Tibial nerve (tissue), 4 donors: ENCODE measurements at regions not wholly inside any gene's neighbourhood (a gene's known extent, or its start where the extent isn't known, plus 50 kb on each side); places are given as distances from the start of the nearest gene placed in this dataset.

ENCODE experiments used
- DNase-seq, 2 donors: peaks; one replicate each; pipeline ENCODE4 v3.0.0-alpha.2; 2019; ENCODE audit warnings: low spot score in 2 of 2
- H3K27ac ChIP-seq, 4 donors: fragments of 200-600 bp; sonication (generic) in 3 of 4; one replicate each; pipeline ENCODE4 v1.5.1; 2017 to 2019; ENCODE audit warnings: mild to moderate bottlenecking in 1 of 4
- H3K27me3 ChIP-seq, 2 donors: fragments of 200-600 bp; sonication (generic) in 1 of 2; one replicate each; pipeline versions ENCODE4 v1.5.1 to v1.6.0; 2017 to 2019
- H3K36me3 ChIP-seq, 3 donors: fragments of 200-600 bp; sonication (generic); one replicate each; pipeline ENCODE4 v1.5.1; 2018 to 2019
- H3K4me1 ChIP-seq, 4 donors: fragments of 200-600 bp; sonication (generic) in 3 of 4; one replicate each; pipeline ENCODE4 v1.5.1; 2017 to 2019
- H3K4me3 ChIP-seq, 4 donors: fragments of 200-600 bp; sonication (generic) in 3 of 4; one replicate each; pipeline ENCODE4 v1.5.1; 2017 to 2019; ENCODE audit warnings: mild to moderate bottlenecking in 1 of 4, moderate library complexity in 1 of 4
- H3K9me3 ChIP-seq, 4 donors: fragments of 200-600 bp; sonication (generic) in 3 of 4; one replicate each; pipeline ENCODE4 v1.5.1; 2017 to 2019
- CTCF ChIP-seq, 5 experiments: fragments of 200-600 bp in 3 of 5; fragments of 450-650 bp in 2 of 5; sonication (generic) in 3 of 5; IDR thresholded peaks; one replicate each; pipeline ENCODE4 v1.5.1; 2016 to 2019; ENCODE audit warnings: antibody characterized with exemption in 5 of 5, mild to moderate bottlenecking in 3 of 5, moderate library complexity in 2 of 5
- EP300 ChIP-seq, 2 donors: sonication (generic); formaldehyde crosslinking; IDR thresholded peaks; one replicate each; pipeline ENCODE4 v1.6.1; 2017; ENCODE audit warnings: antibody characterized with exemption in 2 of 2, mild to moderate bottlenecking in 1 of 2
- POLR2A ChIP-seq, 2 donors: fragments of 450-650 bp; IDR thresholded peaks; one replicate each; pipeline ENCODE4 v1.6.1; 2017; ENCODE audit warnings: antibody characterized with exemption in 2 of 2, mild to moderate bottlenecking in 2 of 2, moderate library complexity in 2 of 2
- WGBS, 2 donors: methylation state at CpG; one replicate each; pipeline ENCODE4 v1.1.5; 2018; 5-methylcytosine and 5-hydroxymethylcytosine counted together

- Histone ChIP-seq H3K27me3 (no peaks in the 10 kb centered on the region), H3K9me3 (no peaks in the 10 kb centered on the region), H3K27ac (no peak overlapping the region), H3K4me3 (no peak overlapping the region), H3K36me3 (no peaks in the 10 kb centered on the region), H3K4me1 (no peaks in the 10 kb centered on the region)
- TF ChIP-seq POLR2A (IDR thresholded peaks at IDR 0.05) (no peak), EP300 (IDR thresholded peaks at IDR 0.05) (no peak), CTCF (IDR thresholded peaks at IDR 0.05) (no peak)
- DNase-seq, result no peak
Observed at GRCh38 chr4:91916219-91916618, 387.5 kb upstream of the GRID2 start.

GRCh38 chr4:91924625-91925024 is 379.1 kb upstream of the GRID2 start:
- Histone ChIP-seq H3K9me3 (no peaks in the 10 kb centered on the region), H3K27me3 (no peaks in the 10 kb centered on the region), H3K4me1 (no peaks in the 10 kb centered on the region), H3K4me3 (no peak overlapping the region), H3K27ac (no peak overlapping the region), H3K36me3 (no peaks in the 10 kb centered on the region)
- no peak for DNase-seq
- WGBS, 2 donors, result 88 to 90% methylated on average over 5 of the region's 5 CpGs
- no peak for TF ChIP-seq EP300 (IDR thresholded peaks at IDR 0.05)

- H3K36me3 ChIP-seq, result no peaks in the 10 kb centered on the region
- WGBS, 2 donors, result 80 to 87% methylated on average over 6 of the region's 6 CpGs
Observed at GRCh38 chr4:91935217-91935616, 368.5 kb upstream of the GRID2 start.

GRCh38 chr4:91936311-91936710 is 367.5 kb upstream of the GRID2 start:
- Histone ChIP-seq H3K9me3 (no peaks in the 10 kb centered on the region), H3K27me3 (no peaks in the 10 kb centered on the region), H3K4me1 (no peaks in the 10 kb centered on the region), H3K4me3 (no peak overlapping the region), H3K36me3 (no peaks in the 10 kb centered on the region), H3K27ac (no peak overlapping the region)
- WGBS, 2 donors, result 36 to 38% methylated on average over 3 of the region's 3 CpGs
- TF ChIP-seq CTCF (IDR thresholded peaks at IDR 0.05), result no peak
- no peak for TF ChIP-seq POLR2A (IDR thresholded peaks at IDR 0.05)
- no peak for TF ChIP-seq EP300 (IDR thresholded peaks at IDR 0.05)
- DNase-seq, result no peak

More at GRCh38 chr4:91935217-91935616, 368.5 kb upstream of the GRID2 start:
- no peak for TF ChIP-seq CTCF (IDR thresholded peaks at IDR 0.05)
- no peak for TF ChIP-seq EP300 (IDR thresholded peaks at IDR 0.05)
- no peak for TF ChIP-seq POLR2A (IDR thresholded peaks at IDR 0.05)
- DNase-seq, result no peak
- H3K9me3 ChIP-seq, result no peaks in the 10 kb centered on the region
- no peak overlapping the region for H3K4me3 ChIP-seq
- no peaks in the 10 kb centered on the region for H3K27me3 ChIP-seq
- no peak overlapping the region for H3K27ac ChIP-seq
- no peaks in the 10 kb centered on the region for H3K4me1 ChIP-seq

- Histone ChIP-seq H3K9me3 (peaks cover 0 to 4% (median 0%) of the 10 kb centered on the region in 4 donors), H3K4me1 (no peaks in the 10 kb centered on the region), H3K4me3 (no peak overlapping the region), H3K27me3 (no peaks in the 10 kb centered on the region), H3K36me3 (no peaks in the 10 kb centered on the region), H3K27ac (no peak overlapping the region)
- WGBS, 2 donors, result 67 to 81% methylated on average over 2 of the region's 2 CpGs
- no peak for DNase-seq
- TF ChIP-seq EP300 (IDR thresholded peaks at IDR 0.05) (no peak), POLR2A (IDR thresholded peaks at IDR 0.05) (no peak), CTCF (IDR thresholded peaks at IDR 0.05) (no peak)
Observed at GRCh38 chr4:91957963-91958362, 345.8 kb upstream of the GRID2 start.

- Histone ChIP-seq H3K36me3 (no peaks in the 10 kb centered on the region), H3K4me1 (no peaks in the 10 kb centered on the region), H3K27me3 (no peaks in the 10 kb centered on the region), H3K4me3 (no peak overlapping the region), H3K9me3 (peaks cover 0 to 4% (median 0%) of the 10 kb centered on the region in 4 donors), H3K27ac (no peak overlapping the region)
- WGBS, 2 donors, result 21 to 43% methylated on average over 2 of the region's 2 CpGs
- TF ChIP-seq EP300 (IDR thresholded peaks at IDR 0.05) (no peak), CTCF (IDR thresholded peaks at IDR 0.05) (no peak), POLR2A (IDR thresholded peaks at IDR 0.05) (no peak)
- no peak for DNase-seq
Observed at GRCh38 chr4:91958596-91958995, 345.2 kb upstream of the GRID2 start.
